ENCODE measurements at regions not wholly inside any gene's neighbourhood (a gene's known extent, or its start where the extent isn't known, plus 50 kb on each side); places are given as distances from the start of the nearest gene placed in this dataset.

DNA sequence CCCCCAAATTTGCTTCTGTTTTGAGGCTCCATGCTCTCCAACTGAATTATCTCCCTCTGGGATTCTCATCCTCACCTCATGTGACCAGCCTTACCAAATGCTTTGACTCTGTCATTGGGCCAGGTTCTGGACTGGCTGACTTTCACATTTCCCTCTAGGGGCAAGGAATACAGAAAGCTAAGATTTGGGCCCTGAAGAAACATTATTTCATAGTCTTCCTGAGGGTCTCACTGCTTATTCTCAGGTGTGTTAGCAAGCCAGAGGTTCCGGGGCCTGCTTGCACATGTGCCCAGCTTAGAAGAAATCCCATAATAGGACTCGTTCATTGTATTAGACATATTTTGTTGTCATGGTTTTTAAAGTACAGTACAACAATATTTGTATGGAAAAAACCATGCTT is 62.6 kb upstream of the TEX13D start:
- no peak for TF ChIP-seq POLR2A (IDR thresholded peaks at IDR 0.05)
- TF ChIP-seq, protein P1, sequence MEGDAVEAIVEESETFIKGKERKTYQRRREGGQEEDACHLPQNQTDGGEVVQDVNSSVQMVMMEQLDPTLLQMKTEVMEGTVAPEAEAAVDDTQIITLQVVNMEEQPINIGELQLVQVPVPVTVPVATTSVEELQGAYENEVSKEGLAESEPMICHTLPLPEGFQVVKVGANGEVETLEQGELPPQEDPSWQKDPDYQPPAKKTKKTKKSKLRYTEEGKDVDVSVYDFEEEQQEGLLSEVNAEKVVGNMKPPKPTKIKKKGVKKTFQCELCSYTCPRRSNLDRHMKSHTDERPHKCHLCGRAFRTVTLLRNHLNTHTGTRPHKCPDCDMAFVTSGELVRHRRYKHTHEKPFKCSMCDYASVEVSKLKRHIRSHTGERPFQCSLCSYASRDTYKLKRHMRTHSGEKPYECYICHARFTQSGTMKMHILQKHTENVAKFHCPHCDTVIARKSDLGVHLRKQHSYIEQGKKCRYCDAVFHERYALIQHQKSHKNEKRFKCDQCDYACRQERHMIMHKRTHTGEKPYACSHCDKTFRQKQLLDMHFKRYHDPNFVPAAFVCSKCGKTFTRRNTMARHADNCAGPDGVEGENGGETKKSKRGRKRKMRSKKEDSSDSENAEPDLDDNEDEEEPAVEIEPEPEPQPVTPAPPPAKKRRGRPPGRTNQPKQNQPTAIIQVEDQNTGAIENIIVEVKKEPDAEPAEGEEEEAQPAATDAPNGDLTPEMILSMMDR (IDR thresholded peaks at IDR 0.05) = no peak
